ENCODE measurements at regions not wholly inside any gene's neighbourhood (a gene's known extent, or its start where the extent isn't known, plus 50 kb on each side); places are given as distances from the start of the nearest gene placed in this dataset.
"Not testable (repeated sequence)": the region's sequence is repeated elsewhere in the genome, so short reads cannot be mapped to it uniquely, and the experiment has no call there.

DNA sequence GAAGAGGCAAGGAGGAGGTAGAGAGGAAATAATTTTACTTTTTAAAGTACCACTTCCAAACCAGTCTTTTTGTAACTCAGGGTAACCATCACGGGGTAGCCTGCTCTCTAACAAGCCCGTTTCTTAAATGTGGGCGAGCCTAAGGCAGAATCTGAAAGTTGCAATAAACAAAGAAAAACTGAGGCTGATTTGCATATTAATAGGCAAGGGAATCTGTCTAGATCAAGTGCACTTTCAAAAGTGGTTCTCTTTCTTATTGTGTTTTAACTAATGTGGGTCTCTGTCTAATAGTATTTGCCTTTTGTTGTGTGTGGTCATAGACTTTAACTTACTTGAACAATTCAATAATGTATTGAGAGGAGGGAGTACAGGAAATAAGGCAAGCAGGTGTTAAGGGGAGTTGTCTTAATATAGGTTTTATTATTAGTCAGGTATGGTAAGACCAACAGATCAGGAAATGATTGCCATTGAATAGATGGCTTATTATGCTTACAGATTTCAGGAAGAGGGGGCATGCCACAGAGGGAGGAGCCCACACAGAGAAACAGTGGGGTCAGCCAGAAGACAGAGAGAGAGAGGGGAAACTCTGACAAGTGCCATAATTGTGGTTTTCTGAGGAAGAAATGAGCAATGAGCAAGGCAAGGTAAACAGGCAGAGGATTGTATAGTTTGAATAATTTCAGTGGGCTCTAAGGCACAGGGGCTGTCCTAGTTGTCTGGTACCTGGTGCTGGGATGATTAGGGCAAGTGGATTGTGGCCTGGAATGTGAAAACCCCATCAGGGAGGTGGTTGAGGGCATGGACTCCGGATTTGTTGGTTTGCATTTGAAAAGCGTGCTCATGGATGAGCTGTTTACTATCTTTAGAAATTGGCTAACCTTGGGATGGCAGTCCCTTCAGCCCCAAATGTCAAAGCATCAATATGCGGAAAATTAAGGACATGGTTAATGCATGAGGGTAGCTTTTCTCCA lies 237.2 kb downstream of the TOX3 start:
- DNase-seq (ENCODE audit: low read depth) = no peak

DNA sequence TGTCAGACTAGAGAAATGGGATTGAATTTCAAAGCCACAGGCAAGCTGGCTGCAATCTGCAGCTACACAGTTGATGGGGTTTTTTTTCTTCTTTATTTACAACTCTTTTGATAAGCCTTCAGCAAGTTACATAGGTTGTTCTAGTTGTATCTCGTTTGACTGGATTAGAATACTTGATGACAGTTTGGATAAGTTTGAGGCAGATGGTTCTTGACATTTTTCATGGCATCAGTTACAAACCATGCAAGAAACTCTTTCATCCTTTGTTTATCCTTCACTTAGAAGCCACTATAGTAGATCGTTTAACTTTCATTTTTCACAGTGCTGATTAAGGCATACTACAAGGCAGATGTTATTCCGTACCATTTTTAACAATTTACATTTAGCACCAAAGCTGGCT lies 238.9 kb downstream of the TOX3 start:
- DNase-seq (ENCODE audit: low read depth) = no peak

DNA sequence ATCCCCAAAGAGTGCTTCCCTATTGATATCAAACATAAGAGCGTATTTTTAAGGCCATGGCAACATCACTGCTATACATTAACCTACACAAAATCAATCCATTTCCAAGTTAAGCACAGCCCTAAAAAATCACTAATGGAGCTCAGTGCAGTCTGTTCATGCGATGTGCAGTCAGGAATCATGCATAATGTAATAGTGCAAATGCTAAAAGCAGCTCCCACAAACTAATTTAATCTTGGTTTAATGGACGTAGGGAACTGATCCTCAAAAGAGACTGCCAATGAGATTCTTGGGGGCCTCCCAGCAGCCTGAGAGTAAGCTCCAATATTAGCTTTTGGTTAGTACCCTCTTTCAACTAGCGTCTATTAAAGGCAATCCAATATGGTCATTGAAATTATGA lies 245.9 kb downstream of the TOX3 start:
- no peak for DNase-seq (ENCODE audit: low read depth)

DNA sequence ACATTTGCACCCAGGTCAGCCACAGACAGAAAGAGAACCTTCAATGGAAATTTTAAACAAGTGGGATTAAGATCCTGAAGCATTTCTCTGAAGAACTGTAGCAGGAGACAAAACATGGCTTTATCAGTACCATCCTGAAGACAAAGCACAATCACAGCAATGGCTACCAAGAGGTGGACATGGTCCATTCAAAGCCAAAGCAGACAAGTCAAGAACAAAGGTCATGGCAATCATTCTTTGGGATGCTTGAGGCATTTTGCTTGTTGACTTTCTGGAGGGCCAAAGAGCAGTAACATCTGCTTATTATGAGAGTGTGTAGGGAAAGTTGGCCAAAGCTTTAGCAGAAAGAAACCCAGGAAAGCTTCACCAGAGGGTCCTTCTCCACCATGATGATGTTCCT lies 248.2 kb downstream of the TOX3 start:
- DNase-seq (ENCODE audit: low read depth) = no peak

DNA sequence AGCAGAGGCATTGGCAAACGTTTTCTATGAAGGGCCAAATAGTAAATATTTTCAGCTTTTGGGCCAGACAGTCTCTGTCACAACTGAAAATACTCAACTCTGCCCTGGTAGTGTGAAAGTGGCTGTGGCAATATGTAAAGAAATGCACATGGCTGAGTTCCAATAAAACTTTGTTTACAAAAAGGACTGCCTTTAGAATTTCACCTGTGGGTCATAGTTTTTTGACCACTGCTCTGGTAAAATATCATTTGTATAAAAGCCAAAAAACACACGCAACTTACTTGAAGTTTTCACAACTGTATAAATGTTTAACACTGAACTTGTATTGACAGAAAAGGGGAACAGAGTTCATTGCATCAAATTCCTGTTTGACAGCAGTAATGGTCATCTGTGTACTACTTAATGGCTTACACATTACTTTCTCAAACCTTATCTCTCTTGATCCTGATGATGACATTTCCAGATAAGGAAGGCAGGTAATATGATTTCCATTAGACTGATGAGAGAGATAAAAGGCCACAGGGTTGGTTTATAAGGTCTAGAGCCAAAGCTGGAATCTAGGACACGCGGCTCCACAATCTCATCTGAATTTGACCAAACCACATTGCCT lies 250.1 kb downstream of the TOX3 start:
- not testable (repeated sequence) for DNase-seq (ENCODE audit: low read depth)

DNA sequence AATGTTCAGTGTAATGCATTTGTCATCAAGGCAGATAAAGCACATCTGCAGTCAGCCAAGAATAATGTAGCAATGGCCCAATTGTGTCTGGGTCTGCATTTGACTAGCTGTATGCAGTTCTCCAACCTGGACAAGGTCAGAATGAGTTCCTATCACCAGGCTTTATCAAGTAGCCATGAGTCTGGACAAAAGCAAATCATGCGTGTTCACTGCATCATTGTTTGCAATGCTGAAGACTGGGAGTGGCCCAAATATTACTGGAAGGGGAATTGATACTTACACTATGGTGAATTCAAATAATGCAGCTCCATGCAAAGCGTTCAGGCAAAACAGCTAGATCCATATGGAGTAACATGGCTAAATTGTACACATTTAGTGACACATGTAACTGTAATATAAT lies 250.9 kb downstream of the TOX3 start:
- DNase-seq (ENCODE audit: low read depth) = no peak

DNA sequence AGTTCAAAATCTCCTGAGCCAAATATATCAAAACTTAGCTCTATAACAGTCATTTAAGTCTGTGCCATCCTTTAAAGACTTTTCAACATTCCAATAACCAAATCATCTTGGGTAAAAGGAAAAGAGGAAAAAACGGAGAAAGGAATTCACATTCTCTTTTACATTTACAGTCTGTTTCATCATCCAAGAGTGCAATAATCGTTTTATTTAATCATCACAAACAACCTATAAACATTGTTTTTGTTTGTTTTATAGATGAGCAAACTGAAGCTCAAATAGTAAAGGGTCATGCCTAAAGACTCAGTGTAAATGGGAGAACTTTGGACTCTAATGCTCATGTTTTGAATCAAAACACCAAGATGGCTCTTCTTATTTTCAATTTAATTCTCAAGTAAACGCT lies 252.3 kb downstream of the TOX3 start:
- DNase-seq (ENCODE audit: low read depth) = no peak

DNA sequence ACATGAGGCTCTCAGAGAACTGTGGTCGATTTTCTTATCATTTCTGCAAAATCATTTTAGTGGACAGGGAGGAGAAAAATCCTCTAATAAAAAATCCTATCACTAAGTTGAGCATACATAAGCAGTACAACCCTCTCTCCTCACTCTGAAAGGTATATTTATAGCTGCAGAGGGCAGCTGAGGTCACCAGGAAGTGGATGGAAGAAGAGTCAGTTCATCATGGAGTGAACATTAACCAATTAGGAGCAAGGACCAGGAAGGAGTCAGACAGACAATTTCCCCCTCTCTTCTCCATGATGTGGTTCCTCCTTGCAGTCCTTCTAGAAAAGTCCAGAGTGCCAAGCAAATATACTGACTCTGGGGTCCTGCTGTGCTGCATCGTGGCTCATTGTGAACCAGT lies 253.7 kb downstream of the TOX3 start:
- no peak for DNase-seq (ENCODE audit: low read depth)

DNA sequence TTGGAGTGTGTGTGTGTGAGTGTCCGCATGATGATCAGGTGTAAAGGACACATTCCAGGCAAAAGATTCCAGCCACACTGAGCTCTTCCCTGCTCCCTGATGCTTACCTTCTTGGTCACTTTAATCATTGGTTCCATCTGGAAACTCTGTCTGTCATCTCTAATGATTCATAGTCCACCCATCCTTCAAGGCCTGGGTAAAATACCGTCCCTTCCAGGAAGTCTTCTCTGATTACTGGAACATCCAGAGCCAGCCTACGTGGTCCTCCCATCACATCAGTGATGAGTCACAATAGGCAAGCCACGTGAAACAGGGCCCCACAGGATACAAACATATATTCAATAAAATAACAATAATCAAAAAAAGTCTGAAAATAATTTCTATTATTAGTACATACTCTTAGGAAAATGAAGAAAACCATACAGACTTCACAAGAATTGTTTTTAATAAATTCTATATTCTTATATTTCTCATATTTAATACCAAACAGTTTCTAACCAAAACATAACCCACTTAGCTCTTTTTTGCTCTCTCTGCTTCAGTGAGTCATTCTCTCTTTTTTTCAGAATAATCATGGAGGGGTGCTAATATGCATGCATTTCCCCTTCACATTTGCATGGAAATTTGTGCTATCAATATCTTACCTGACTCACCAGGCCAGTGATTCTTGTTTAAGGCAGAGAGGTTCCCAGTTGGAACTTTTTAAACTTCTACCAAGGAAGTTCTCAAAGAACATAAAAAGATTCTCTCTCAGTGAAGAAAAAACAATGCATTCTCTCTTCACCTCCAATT lies 263.2 kb downstream of the TOX3 start:
- no peak for DNase-seq (ENCODE audit: low read depth)

DNA sequence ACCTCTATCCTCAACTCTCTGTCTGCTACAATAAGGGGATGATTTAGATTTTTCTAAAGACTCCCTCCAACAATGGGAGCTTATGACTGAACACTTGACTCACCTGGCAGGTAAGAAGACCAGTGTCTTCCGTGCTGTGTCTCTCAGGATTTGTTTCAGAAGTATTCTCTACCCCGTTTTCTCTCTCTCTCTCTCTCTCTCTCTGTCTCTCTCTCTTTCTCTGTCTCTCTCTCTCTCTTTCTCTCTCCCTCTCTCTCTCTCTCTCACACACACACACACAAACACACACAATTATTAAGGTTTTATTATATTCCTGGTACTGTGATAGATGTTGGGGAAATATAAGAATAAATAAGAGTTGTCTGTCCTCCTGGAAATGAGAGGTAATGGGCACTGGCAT lies 263.9 kb downstream of the TOX3 start:
- no peak for DNase-seq (ENCODE audit: low read depth)

DNA sequence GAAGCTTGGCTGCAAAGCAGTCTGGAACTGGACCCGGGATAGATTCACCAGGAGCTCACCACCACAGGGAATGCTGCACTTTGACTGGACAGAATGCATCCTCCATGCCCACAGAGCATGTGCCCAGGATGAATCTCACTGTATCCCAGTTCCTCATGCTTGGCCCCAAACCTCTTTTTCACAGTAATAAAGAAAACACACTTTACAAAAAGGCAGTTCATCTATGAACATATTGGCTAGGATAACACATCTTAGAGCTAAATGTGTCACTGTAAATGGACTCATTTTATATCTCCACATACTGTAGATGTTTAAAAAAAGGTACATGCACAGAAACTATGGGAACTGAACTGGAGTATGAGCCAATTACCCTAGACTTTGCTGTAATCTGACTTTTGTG lies 266.9 kb downstream of the TOX3 start:
- DNase-seq (ENCODE audit: low read depth) = no peak

DNA sequence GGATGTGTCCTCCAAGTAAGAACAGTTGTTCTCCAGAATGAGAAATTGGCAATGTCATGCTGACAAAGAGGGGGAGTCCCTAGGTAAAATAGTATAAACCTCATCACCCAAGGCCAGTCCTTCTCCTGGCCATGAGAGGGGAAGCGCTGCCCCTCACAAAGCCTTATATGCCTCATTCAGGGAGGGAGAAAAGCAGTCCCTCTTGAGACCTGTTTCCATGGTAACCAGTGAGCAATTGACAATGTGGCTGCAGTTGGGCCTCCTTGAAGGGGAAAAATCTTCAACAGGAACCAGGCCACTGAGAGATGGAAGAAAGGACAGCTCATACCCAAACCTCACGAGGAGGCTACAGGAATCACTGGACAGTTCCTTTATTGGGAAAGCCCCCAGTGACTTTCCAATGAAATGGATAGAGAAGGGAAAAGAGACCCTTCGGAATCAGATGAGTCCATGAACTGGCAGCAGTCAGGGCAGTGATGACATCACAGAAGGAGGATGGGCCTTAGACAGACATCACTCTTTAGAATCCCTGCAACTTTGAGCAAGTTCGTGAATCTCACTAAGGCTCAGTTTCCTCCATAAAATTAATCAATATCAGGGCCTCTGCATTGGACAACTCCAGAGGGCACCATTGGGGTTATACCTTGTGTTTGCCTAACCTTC lies 275.7 kb downstream of the TOX3 start:
- no peak for DNase-seq (ENCODE audit: low read depth)

DNA sequence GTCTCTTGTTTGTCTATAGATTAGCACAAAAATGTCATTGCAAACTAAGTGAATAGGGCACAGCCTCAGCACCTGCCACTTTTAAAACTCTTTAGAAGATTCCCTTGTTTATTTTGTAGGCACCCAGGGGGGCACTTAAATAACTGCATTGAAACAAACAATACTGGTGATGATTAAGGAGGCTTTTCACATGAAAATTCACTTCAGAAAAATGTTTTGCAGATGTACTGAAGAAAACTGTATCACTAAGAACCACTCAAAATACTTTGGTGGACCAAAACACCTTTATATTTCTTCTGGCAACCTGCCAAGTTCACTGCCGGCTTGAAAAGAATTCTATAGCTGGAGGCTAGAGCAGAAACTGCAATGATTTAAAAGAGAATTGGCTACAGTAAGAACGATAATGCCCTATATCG lies 281.5 kb downstream of the TOX3 start:
- DNase-seq (ENCODE audit: low read depth) = no peak

DNA sequence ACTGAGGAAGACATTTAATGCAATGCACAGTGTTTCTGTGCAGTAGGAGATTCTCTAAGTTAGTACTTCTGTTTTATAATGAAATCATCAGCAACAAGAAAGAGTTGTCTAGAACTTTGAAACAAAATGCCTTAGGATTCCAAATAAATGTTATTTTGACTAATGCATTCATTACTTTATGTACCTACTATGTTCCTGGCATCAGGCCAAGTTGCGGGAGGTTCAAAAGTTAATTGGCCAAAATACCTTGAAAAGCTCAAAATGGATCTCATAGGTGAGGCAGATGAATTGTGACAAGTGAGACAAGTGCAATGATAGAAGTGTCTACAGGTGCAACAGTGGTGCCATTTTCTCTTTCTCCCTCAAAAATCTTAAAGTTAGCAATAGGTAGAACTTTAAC lies 289.4 kb downstream of the TOX3 start:
- no peak for DNase-seq (ENCODE audit: low read depth)

DNA sequence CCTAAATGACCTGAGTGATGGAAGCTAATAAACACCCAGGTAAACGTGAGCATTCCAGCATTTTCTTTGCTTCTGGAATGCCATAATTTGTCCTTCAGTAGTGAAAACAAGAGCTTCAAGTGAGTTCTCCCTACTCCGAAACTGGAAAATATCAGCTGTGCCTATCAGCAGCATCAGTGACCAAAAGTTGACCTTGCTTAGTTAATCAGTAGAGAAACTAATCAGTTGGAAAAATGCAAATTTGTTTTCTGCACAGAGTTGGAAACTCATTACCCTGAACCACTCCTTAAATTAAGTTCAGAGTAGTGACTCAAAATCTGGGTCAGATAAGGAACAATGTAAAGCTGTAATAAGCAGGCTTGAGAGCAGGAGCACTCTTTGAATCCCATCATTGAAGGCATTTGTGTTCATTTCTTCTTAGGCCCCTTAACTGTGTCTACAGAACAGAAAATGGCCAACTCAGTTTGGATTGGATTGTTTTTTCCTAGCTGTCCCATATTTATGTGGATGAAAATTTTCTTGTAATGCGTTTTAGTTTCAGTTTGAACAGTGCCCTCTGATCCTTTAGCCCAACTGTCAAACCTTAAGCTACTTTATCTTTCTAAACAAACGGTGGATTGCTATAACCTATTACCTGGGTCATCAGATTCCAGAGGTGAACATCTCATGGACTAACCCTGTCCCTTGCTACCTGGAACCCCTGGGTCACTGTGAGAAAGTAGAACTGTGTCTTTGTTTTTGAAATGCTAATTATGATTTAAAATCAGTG lies 290.4 kb downstream of the TOX3 start:
- DNase-seq (ENCODE audit: low read depth) = no peak

DNA sequence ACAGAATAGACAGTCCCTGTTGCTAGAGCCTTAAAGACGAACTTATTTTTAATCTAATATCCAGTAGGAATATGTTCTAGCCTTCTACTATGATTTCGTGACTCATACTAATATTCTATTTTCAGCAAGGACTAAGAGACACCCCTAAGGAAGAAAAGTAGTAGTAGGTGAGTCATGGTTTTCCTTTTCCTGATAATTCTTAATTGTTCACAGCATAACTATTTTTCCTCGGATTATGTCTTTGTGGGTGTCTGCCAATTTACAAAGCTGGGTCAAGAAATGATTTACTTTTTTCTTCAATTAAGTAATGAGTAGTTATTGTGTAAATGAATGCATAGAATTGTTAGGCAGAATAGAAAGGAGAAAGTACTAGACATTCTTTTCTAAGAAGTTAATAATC lies 292.2 kb downstream of the TOX3 start:
- no peak for DNase-seq (ENCODE audit: low read depth)

DNA sequence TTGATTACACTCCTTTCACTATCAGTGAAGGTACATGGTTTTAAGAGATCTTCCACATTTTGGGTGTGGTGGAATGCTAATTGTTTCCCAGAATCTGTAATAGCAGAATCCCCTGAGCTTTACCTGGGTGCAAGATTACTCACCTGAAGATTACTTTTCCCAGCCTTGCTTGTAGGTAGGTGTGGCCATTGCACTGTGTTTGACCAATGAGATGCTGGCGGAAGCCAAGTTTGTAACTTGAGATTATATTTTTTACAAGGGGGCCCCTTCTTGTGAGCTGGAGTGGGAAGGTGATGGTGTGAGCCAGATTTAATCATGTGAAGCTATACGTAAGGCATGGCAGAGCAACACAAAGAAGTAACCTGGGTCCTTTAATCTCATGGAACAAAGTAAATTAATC lies 294.3 kb downstream of the TOX3 start:
- no peak for DNase-seq (ENCODE audit: low read depth)

DNA sequence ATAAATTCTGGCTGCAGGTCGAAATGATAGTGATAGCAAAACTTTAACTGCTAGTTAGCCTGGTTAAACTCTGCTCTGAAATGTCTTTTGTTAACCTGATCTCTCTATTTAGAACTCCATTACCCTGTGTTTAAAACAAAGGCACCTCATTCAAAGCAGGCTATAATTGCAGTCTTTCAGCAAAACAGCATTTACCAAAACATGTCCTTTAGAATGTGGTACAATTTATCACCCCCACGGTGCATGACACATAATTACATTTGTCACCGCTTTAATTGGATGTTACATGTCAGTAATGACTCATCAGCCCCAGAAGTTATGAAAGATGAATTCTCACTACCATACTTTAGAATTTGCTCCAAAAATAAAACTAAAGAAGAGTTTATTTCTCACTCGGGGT lies 295.4 kb downstream of the TOX3 start:
- DNase-seq (ENCODE audit: low read depth) = no peak

DNA sequence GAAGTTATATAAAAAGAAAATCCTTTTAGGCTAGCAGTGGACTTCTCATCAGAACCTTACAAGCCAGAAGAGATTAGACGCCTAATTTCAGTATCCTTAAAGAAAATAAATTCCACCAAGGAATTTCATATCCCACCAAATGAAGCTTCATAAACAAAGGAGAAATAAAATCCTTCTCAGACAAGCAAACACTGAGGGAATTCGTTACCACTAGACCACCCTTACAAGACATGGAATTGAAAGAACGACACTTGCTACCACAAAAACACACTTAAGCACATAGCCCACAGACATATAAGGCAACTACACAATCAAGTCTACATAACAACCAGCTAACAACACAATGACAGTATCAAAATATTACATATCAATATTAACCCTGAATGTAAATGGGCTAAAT lies 299.2 kb downstream of the TOX3 start:
- DNase-seq (ENCODE audit: low read depth) = no peak

DNA sequence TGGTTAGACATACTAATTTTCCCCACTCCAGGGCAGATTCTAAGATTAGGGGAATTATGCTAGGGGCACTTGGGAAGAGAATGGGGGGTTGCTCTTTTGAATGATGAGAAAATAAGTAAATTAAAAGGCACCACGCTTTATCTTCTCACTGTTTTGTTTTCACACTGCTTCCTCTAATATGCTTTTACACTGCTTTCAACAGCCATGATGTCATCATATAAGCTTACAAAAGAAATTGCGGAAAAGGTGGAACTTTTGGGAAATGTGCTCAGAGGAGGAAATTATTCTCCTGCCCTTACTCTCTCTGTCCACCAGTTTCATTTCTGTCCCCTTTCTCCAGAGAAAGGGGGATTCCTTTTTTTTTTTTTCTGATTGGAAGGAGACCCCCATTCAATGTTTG lies 308.2 kb downstream of the TOX3 start:
- DNase-seq (ENCODE audit: low read depth) = no peak

DNA sequence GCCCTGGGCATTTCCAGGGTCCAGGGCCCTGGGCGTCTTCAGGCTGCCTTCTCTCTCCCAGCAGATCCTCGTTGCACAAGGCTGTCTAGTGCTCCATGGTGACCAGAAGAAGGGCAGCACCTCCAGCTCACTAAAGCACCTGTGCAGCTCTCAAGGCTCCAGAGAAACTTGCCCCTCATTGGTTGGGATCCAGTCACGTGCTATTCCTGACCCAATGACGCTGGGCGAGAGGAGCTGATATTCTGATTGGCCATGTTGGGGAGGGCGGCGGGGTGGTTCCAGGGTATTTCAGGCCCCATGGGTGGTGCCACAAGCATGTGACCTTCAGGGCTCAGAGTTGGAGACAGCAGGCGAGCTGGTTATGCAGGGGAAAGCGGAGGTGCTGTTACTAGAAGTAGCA lies 309.1 kb downstream of the TOX3 start:
- no peak for DNase-seq (ENCODE audit: low read depth)

DNA sequence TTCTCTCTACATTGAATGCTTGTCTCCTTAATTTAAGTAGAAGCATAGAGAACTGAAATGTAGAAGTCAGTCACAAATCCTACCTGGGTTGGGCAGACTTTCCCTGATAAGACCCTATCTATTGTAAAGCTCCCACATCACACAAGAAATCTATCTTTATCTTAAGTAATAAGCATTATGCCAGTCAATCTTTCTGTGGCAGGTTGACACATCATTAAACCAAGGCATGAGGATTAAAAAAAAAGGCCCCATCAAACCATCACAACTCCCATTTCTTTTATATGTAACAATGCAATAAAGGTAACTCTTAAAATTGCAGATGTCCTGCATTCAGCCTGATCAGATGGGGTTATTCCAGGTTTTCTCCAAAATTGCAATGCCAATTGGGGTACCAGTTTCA lies 311.8 kb downstream of the TOX3 start:
- DNase-seq (ENCODE audit: low read depth) = no peak

Data from HS-27A (cell line).